Endothelial cell of umbilical vein (primary cell): ENCODE measurements at regions not wholly inside any gene's neighbourhood (a gene's known extent, or its start where the extent isn't known, plus 50 kb on each side); places are given as distances from the start of the nearest gene placed in this dataset.

ENCODE experiments used
- BruUV-seq: library from RNA; stranded (reverse); fragments of 400-500 nt; replicated peaks from 2 replicates; lab custom pipeline; 2021; lab: Mats Ljungman, UMichigan
- CTCF ChIA-PET: fragments of 300-600, 350-600 bp; sonication (Branson Sonifier 250); formaldehyde crosslinking; loops from one replicate; lab custom pipeline; 2021; ENCODE audit warnings: antibody characterized with exemption, inconsistent platforms; lab: Charles Lee
- POLR2A ChIA-PET: fragments of 300-600, 350-600 bp; sonication (Branson Sonifier 250); formaldehyde crosslinking; loops from one replicate; lab custom pipeline; 2021; ENCODE audit warnings: antibody characterized with exemption, inconsistent platforms; lab: Charles Lee
- DNase-seq: peaks from one replicate; pipeline ENCODE4 v3.0.0-alpha.2; 2011; ENCODE audit warnings: low read depth, low spot score
- FAIRE-seq: peaks from 2 replicates; lab custom pipeline; 2011; peaks lifted over from hg19 to GRCh38; lab: Jason Lieb, UNC
- H2AFZ ChIP-seq: 2 replicates; pipeline ENCODE4 v1.6.0; 2012; ENCODE audit warnings: low read depth, low read length, control low read depth, inconsistent platforms
- H3K27ac ChIP-seq: 2 replicates; pipeline ENCODE4 v1.5.1; 2011; ENCODE audit warnings: low read depth, mild to moderate bottlenecking, control low read depth, low read length, moderate library complexity; ENCODE audit not compliant: insufficient read depth
- H3K27me3 ChIP-seq, 2 experiments: 2 replicates each; pipeline versions ENCODE4 v1.6.0 to v1.6.1; 2011; ENCODE audit warnings: low read length in 2 of 2, mixed read lengths in 1 of 2; ENCODE audit not compliant: control insufficient read depth in 2 of 2, insufficient read depth in 2 of 2
- H3K36me3 ChIP-seq, 2 experiments: 2 replicates in 1 of 2; 3 replicates in 1 of 2; pipeline ENCODE4 v1.5.1; 2011; ENCODE audit warnings: low read length in 2 of 2, mild to moderate bottlenecking in 1 of 2, moderate library complexity in 1 of 2; ENCODE audit not compliant: control insufficient read depth in 2 of 2, insufficient read depth in 2 of 2; ENCODE audit errors: extremely low read depth in 1 of 2
- H3K4me1 ChIP-seq: 3 replicates; pipeline ENCODE4 v1.5.1; 2011; ENCODE audit warnings: mild to moderate bottlenecking, low read length; ENCODE audit not compliant: control insufficient read depth, insufficient read depth; ENCODE audit errors: extremely low read depth
- H3K4me2 ChIP-seq: 2 replicates; pipeline ENCODE4 v1.6.1; 2011; ENCODE audit warnings: low read length, control low read depth, mixed read lengths; ENCODE audit not compliant: insufficient read depth
- H3K4me3 ChIP-seq, 3 experiments: fragments of 200-600 bp in 1 of 3; sonication (generic), shearing (Covaris generic) in 1 of 3; replicated peaks in 1 of 3; 2 replicates each; pipeline ENCODE4 v1.5.1; 2011 to 2016; ENCODE audit warnings: control low read depth in 3 of 3, low read length in 3 of 3, mild to moderate bottlenecking in 2 of 3, inconsistent platforms in 1 of 3, low read depth in 1 of 3, moderate library complexity in 1 of 3; ENCODE audit not compliant: insufficient read depth in 1 of 3
- H3K79me2 ChIP-seq: 2 replicates; pipeline ENCODE4 v1.6.0; 2012; ENCODE audit warnings: low read length, inconsistent platforms; ENCODE audit not compliant: control insufficient read depth, insufficient read depth
- H3K9ac ChIP-seq: replicated peaks from 2 replicates; pipeline ENCODE3; 2011; ENCODE audit warnings: low read length, control low read depth; ENCODE audit not compliant: insufficient read depth; ENCODE audit errors: extremely low read depth
- H3K9me1 ChIP-seq: replicated peaks from 3 replicates; pipeline ENCODE4 v1.6.0; 2011; ENCODE audit warnings: mild to moderate bottlenecking, low read length; ENCODE audit not compliant: control insufficient read depth, insufficient read depth; ENCODE audit errors: extremely low read depth
- H3K9me3 ChIP-seq: replicated peaks from 2 replicates; pipeline ENCODE4 v1.5.1; 2012; ENCODE audit warnings: low read length, inconsistent platforms; ENCODE audit not compliant: control insufficient read depth, insufficient read depth
- H4K20me1 ChIP-seq: replicated peaks from 2 replicates; pipeline ENCODE3; 2011; ENCODE audit warnings: mild to moderate bottlenecking, low read length; ENCODE audit not compliant: control insufficient read depth, insufficient read depth; ENCODE audit errors: extremely low read depth
- CTCF ChIP-seq, 2 donors: IDR thresholded peaks; 1 replicate in 1 of 2; 2 replicates in 1 of 2; pipeline ENCODE4 v1.5.1; 2011; ENCODE audit warnings: low read length in 2 of 2, mild to moderate bottlenecking in 2 of 2, moderate library complexity in 2 of 2, control low read depth in 1 of 2, inconsistent platforms in 1 of 2, low read depth in 1 of 2; ENCODE audit not compliant: insufficient read depth in 1 of 2; ENCODE audit errors: extremely low read depth in 1 of 2
- EZH2 ChIP-seq: IDR thresholded peaks from 2 replicates; pipeline ENCODE4 v1.6.1; 2012; ENCODE audit warnings: borderline replicate concordance, low read depth, mild to moderate bottlenecking, moderate library complexity, low read length, inconsistent platforms; ENCODE audit not compliant: severe bottlenecking
- FOS ChIP-seq: IDR thresholded peaks from 2 replicates; pipeline ENCODE4 v1.6.1; 2011; ENCODE audit warnings: mild to moderate bottlenecking, low read length, moderate library complexity, borderline replicate concordance; ENCODE audit not compliant: insufficient read depth
- GATA2 ChIP-seq: IDR thresholded peaks from 2 replicates; pipeline ENCODE4 v1.7.0; 2011; ENCODE audit warnings: low read depth, mild to moderate bottlenecking, moderate library complexity, mixed read lengths, low read length; ENCODE audit not compliant: insufficient read length, insufficient read depth
- JUN ChIP-seq: IDR thresholded peaks from 2 replicates; pipeline ENCODE4 v1.6.1; 2011; ENCODE audit warnings: borderline replicate concordance, low read depth; ENCODE audit not compliant: insufficient read length, insufficient read depth
- MAX ChIP-seq: IDR thresholded peaks from 2 replicates; pipeline ENCODE4 v1.6.1; 2011; ENCODE audit not compliant: insufficient read depth, insufficient read length
- MYC ChIP-seq: IDR thresholded peaks from one replicate; pipeline ENCODE4 v1.6.1; 2011; ENCODE audit warnings: mild to moderate bottlenecking, low read depth, low read length
- POLR2A ChIP-seq: IDR thresholded peaks from 2 replicates; pipeline ENCODE4 v1.6.1; 2012; ENCODE audit warnings: low read depth, mild to moderate bottlenecking, control low read depth, low read length
- POLR2AphosphoS5 ChIP-seq: IDR thresholded peaks from 2 replicates; pipeline ENCODE4 v1.6.1; 2012; ENCODE audit warnings: low read depth, mild to moderate bottlenecking, control low read depth, low read length, moderate library complexity; ENCODE audit not compliant: insufficient read depth
- dilution Hi-C: fragments of 300-500 bp; cut with MboI; formaldehyde crosslinking; loops from one replicate; pipeline ENCODE4 v1.15.0; 2019; ENCODE audit warnings: low sequenced_read_pairs; ENCODE audit not compliant: extremely low pct_ligation_motif_present
- intact Hi-C: fragments of 100-400 bp; cut with micrococcal nuclease; formaldehyde crosslinking; loops from one replicate; pipeline ENCODE4 v1.10.0; 2022

- Histone ChIP-seq H3K27me3 (no peaks in the 10 kb centered on the region), H3K9me1 (no peaks in the 10 kb centered on the region), H3K27ac (no peak overlapping the region), H2AFZ (no peak overlapping the region), H3K4me3 (no peak overlapping the region), H3K36me3 (no peaks in the 10 kb centered on the region), H3K79me2 (no peaks in the 10 kb centered on the region), H3K9me3 (no peaks in the 10 kb centered on the region), H3K4me1 (no peaks in the 10 kb centered on the region), H3K9ac (no peak overlapping the region), H4K20me1 (no peaks in the 10 kb centered on the region), H3K4me2 (no peak overlapping the region)
- no peak for TF ChIP-seq JUN
- TF ChIP-seq MYC: no peak
- no peak for TF ChIP-seq GATA2
- no peak for TF ChIP-seq MAX
- no peak for TF ChIP-seq FOS
- no peak for TF ChIP-seq POLR2A
- TF ChIP-seq CTCF (IDR thresholded peaks at IDR 0.05; ENCODE audit: extremely low read depth in 1 of 2, insufficient read depth in 1 of 2, low read depth in 1 of 2, low read length in 2 of 2): no peak
- no peak for TF ChIP-seq POLR2AphosphoS5
- TF ChIP-seq EZH2: no peak
- dilution Hi-C loops: no loop called here
- ChIA-PET CTCF (no interaction called here), POLR2A (no interaction called here)
- no TSS peak for BruUV-seq
- DNase-seq: no peak
- no peak for FAIRE-seq
- intact Hi-C loops: no loop called here
Observed at GRCh38 chr12:83190631-83191390, 504.1 kb downstream of the TMTC2 start.
